ENCODE measurements at regions not wholly inside any gene's neighbourhood (a gene's known extent, or its start where the extent isn't known, plus 50 kb on each side); places are given as distances from the start of the nearest gene placed in this dataset.
A peak's percentile ranks its signal among the peaks of the same experiment; 100 is the strongest.

DNA sequence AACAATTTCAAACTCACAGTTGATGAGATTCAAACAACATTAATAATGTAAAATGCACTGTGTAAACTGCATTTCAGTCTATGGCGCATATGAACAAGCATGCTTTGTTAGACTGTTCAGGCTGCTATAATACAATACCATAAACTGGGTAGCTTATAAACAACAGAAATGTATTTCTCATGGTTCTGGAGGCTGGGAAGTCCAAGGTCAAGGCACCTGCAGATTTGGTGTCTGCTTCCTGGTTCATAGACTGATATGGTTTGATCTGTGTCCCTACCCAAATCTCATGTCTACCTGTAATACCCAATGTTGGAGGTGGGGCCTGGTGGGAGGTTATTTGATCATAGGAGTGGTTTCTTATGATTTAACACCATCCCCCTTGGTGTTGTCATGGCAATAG is 148.1 kb upstream of the SERPINE2 start:
- no peak overlapping the region for H3K4me3 ChIP-seq (ENCODE audit: low read depth, low read length)
- TF ChIP-seq, protein P1, sequence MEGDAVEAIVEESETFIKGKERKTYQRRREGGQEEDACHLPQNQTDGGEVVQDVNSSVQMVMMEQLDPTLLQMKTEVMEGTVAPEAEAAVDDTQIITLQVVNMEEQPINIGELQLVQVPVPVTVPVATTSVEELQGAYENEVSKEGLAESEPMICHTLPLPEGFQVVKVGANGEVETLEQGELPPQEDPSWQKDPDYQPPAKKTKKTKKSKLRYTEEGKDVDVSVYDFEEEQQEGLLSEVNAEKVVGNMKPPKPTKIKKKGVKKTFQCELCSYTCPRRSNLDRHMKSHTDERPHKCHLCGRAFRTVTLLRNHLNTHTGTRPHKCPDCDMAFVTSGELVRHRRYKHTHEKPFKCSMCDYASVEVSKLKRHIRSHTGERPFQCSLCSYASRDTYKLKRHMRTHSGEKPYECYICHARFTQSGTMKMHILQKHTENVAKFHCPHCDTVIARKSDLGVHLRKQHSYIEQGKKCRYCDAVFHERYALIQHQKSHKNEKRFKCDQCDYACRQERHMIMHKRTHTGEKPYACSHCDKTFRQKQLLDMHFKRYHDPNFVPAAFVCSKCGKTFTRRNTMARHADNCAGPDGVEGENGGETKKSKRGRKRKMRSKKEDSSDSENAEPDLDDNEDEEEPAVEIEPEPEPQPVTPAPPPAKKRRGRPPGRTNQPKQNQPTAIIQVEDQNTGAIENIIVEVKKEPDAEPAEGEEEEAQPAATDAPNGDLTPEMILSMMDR (IDR thresholded peaks at IDR 0.05; ENCODE audit: insufficient read depth, low read length): no peak
- no peak for DNase-seq (ENCODE audit: low read depth)

- H3K4me3 ChIP-seq (ENCODE audit: low read depth, low read length): no peak overlapping the region
- TF ChIP-seq, protein P1 (IDR thresholded peaks at IDR 0.05; ENCODE audit: insufficient read depth, low read length): no peak
- DNase-seq (ENCODE audit: low read depth): no peak
These were observed 146.0 kb upstream of the SERPINE2 start for GRCh38 chr2:224185023-224185601.

DNA sequence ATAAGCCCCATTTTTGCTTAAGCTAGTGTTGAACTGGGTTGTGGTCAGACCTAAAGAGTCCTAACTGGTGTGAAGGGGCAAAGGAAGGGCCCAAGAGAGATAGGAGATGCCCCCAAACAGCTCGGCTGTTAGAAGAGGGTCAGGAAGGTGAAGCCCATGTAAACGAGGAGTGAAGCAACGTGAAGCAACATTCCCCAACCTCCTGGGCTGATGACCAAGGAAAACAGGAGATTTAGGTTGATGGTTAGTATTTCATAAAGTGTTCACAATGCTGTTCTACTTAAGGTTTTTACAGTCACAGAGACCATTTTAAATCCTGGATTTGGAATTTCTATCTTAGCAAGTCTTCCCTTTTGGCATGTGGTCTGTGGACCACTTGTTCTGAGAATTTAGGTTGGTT is 144.0 kb upstream of the SERPINE2 start:
- H3K4me3 ChIP-seq (ENCODE audit: low read depth, low read length): no peak overlapping the region
- peak; percentile 67 for DNase-seq (ENCODE audit: low read depth)
- TF ChIP-seq, protein P1 (IDR thresholded peaks at IDR 0.05; ENCODE audit: insufficient read depth, low read length): no peak

GRCh38 chr2:224182498-224182897 is 143.4 kb upstream of the SERPINE2 start:
- TF ChIP-seq, protein P1 (IDR thresholded peaks at IDR 0.05; ENCODE audit: insufficient read depth, low read length): no peak
- DNase-seq (ENCODE audit: low read depth): no peak
- no peak overlapping the region for H3K4me3 ChIP-seq (ENCODE audit: low read depth, low read length)

DNA sequence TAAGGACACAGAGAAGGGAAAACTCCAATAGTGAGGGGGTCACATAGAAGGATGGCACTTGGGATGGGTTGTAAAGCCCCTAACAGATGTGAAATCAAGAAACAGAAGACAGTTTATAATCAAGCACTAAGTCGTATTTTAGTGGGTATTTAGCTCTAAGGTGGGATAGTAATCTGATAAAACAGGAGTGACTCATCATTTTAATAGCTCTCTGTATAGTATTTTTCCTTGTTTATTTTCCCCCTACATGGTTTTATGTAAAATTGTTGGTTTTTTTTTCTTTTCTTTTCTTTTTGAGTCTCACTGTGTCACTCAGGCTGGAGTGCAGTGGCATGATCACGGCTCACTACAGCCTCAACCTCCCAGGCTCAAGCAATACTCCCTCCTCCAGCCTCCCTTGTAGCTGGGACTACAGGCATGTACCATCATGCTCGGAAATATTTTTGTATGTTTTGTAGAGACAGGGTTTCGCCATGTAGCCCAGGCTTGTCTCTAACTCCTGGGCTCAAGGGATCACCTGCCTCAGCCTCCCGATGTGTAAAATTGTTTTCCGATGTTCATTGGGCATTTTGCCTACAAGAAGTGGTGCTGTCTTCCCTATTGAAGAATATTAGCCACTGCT is 142.6 kb upstream of the SERPINE2 start:
- no peak for DNase-seq (ENCODE audit: low read depth)
- H3K4me3 ChIP-seq (ENCODE audit: low read depth, low read length): no peak overlapping the region
- TF ChIP-seq, protein P1 (IDR thresholded peaks at IDR 0.05; ENCODE audit: insufficient read depth, low read length): no peak

DNA sequence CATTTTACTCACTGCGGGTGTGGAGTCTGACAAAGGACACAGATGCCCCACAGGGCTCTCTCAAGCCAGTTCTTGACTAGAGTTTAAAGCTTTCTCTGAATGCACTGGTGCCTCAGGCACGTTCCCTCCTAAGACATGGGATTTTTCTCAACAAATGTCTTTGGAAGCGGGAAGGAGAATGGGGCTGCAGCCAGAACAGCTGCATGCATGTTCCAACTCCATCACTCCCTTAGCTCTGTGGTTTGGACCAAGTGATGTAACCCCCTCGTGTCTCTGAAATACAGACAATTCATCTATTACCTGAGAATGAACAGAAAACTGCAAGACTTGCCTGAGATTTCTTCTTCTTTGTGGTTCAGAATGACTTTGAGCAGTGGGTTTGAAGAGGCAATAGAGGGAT is 141.7 kb upstream of the SERPINE2 start:
- peak; percentile 51 for DNase-seq (ENCODE audit: low read depth)
- no peak overlapping the region for H3K4me3 ChIP-seq (ENCODE audit: low read depth, low read length)
- TF ChIP-seq, protein P1 (IDR thresholded peaks at IDR 0.05; ENCODE audit: insufficient read depth, low read length): no peak

DNA sequence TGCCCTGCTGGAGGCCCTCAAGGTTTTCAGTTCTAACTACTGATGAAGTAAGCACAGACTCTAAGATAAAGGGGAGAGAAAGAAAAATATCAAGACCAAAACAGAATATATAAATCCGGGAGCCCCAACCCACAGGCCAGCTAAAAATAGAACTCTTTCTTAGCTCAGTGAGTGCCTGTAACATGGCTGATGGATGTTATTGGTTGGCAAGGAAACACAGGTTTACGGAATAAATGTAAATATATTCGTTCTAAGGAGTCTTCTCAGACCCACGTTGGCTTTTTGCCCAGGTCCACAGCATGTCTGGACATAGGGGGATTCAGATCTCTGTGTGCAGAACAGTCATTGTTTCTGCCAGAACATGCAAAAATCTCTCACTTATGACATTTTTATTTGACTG is 139.0 kb upstream of the SERPINE2 start:
- TF ChIP-seq, protein P1 (IDR thresholded peaks at IDR 0.05; ENCODE audit: insufficient read depth, low read length): no peak
- no peak overlapping the region for H3K4me3 ChIP-seq (ENCODE audit: low read depth, low read length)
- no peak for DNase-seq (ENCODE audit: low read depth)
